H9 (cell line): ENCODE measurements at regions not wholly inside any gene's neighbourhood (a gene's known extent, or its start where the extent isn't known, plus 50 kb on each side); places are given as distances from the start of the nearest gene placed in this dataset.

ENCODE experiments used
- DNase-seq: peaks from one replicate; pipeline ENCODE4 v3.0.0-alpha.2; 2017
- H2AFZ ChIP-seq: one replicate; pipeline ENCODE4 v1.6.1; 2013; ENCODE audit warnings: mild to moderate bottlenecking, low read length, control low read depth, moderate library complexity
- H2AK5ac ChIP-seq: 2 replicates; pipeline ENCODE4 v1.6.1; 2013; ENCODE audit warnings: low read length, control low read depth, mixed read lengths; ENCODE audit not compliant: insufficient read length
- H2BK120ac ChIP-seq: one replicate; pipeline ENCODE4 v1.6.1; 2013; ENCODE audit warnings: low read depth, mild to moderate bottlenecking, low read length, control low read depth, inconsistent platforms; ENCODE audit not compliant: poor library complexity, severe bottlenecking
- H2BK12ac ChIP-seq: 2 replicates; pipeline ENCODE4 v1.6.1; 2013; ENCODE audit warnings: low read length, control low read depth, mixed read lengths, low read depth; ENCODE audit not compliant: insufficient read length
- H2BK15ac ChIP-seq: 2 replicates; pipeline ENCODE4 v1.6.1; 2013; ENCODE audit warnings: low read depth, low read length, control low read depth
- H2BK20ac ChIP-seq: one replicate; pipeline ENCODE4 v1.6.1; 2013; ENCODE audit warnings: low read depth, mild to moderate bottlenecking, low read length, control low read depth, inconsistent platforms; ENCODE audit not compliant: poor library complexity, severe bottlenecking
- H2BK5ac ChIP-seq: 2 replicates; pipeline ENCODE4 v1.6.1; 2013; ENCODE audit warnings: low read length, control low read depth, mixed read lengths; ENCODE audit not compliant: insufficient read length
- H3K14ac ChIP-seq: 2 replicates; pipeline ENCODE4 v1.6.1; 2013; ENCODE audit warnings: low read length, control low read depth; ENCODE audit not compliant: insufficient read depth
- H3K18ac ChIP-seq: 2 replicates; pipeline ENCODE4 v1.6.1; 2013; ENCODE audit warnings: low read depth, mild to moderate bottlenecking, mixed read lengths, low read length, control low read depth; ENCODE audit not compliant: insufficient read length
- H3K23ac ChIP-seq: 2 replicates; pipeline ENCODE4 v1.6.1; 2013; ENCODE audit warnings: low read length, control low read depth, mixed read lengths, low read depth; ENCODE audit not compliant: insufficient read length
- H3K23me2 ChIP-seq: 2 replicates; pipeline ENCODE4 v1.6.1; 2013; ENCODE audit warnings: low read depth, mild to moderate bottlenecking, mixed read lengths, low read length, control low read depth; ENCODE audit not compliant: insufficient read length, poor library complexity, severe bottlenecking
- H3K27ac ChIP-seq: 2 replicates; pipeline ENCODE4 v1.5.1; 2013; ENCODE audit warnings: low read length, control low read depth, mixed read lengths, low read depth; ENCODE audit not compliant: insufficient read length
- H3K27me3 ChIP-seq: 2 replicates; pipeline ENCODE4 v1.6.1; 2013; ENCODE audit warnings: low read length, control low read depth, inconsistent platforms; ENCODE audit not compliant: insufficient read depth
- H3K4ac ChIP-seq: 2 replicates; pipeline ENCODE4 v1.6.1; 2013; ENCODE audit warnings: low read depth, mild to moderate bottlenecking, control low read depth, inconsistent platforms, low read length, moderate library complexity
- H3K4me1 ChIP-seq: 2 replicates; pipeline ENCODE4 v1.6.1; 2013; ENCODE audit warnings: low read length, control low read depth, inconsistent platforms; ENCODE audit not compliant: insufficient read depth
- H3K4me2 ChIP-seq: 2 replicates; pipeline ENCODE4 v1.6.1; 2013; ENCODE audit warnings: low read length, control low read depth, mixed read lengths; ENCODE audit not compliant: insufficient read length, insufficient read depth
- H3K56ac ChIP-seq: 2 replicates; pipeline ENCODE4 v1.6.1; 2013; ENCODE audit warnings: low read depth, mild to moderate bottlenecking, mixed read lengths, low read length, control low read depth; ENCODE audit not compliant: insufficient read length
- H3K79me1 ChIP-seq: 2 replicates; pipeline ENCODE4 v1.6.1; 2013; ENCODE audit warnings: low read depth, mild to moderate bottlenecking, moderate library complexity, low read length, control low read depth, inconsistent platforms; ENCODE audit not compliant: insufficient read depth, poor library complexity, severe bottlenecking
- H3K79me2 ChIP-seq: 2 replicates; pipeline ENCODE4 v1.6.1; 2013; ENCODE audit warnings: low read length, control low read depth, inconsistent platforms; ENCODE audit not compliant: insufficient read depth
- H3K9ac ChIP-seq: 2 replicates; pipeline ENCODE4 v1.6.1; 2013; ENCODE audit warnings: low read length, control low read depth, mixed read lengths; ENCODE audit not compliant: insufficient read length; ENCODE audit errors: extremely low read depth
- H3K9me3 ChIP-seq: one replicate; pipeline ENCODE4 v1.6.1; 2013; ENCODE audit warnings: low read depth, low read length, inconsistent platforms; ENCODE audit not compliant: control insufficient read depth
- H3T11ph ChIP-seq: one replicate; pipeline ENCODE4 v1.6.1; 2013; ENCODE audit warnings: mild to moderate bottlenecking, low read length, control low read depth, inconsistent platforms
- H4K20me1 ChIP-seq: one replicate; pipeline ENCODE4 v1.6.1; 2013; ENCODE audit not compliant: control insufficient read depth, insufficient read length, insufficient read depth
- H4K5ac ChIP-seq: 2 replicates; pipeline ENCODE4 v1.6.1; 2013; ENCODE audit warnings: low read depth, mild to moderate bottlenecking, mixed read lengths, low read length, control low read depth; ENCODE audit not compliant: insufficient read length
- H4K8ac ChIP-seq: replicated peaks from 2 replicates; pipeline ENCODE4 v1.6.1; 2013; ENCODE audit warnings: low read length, control low read depth, mixed read lengths, low read depth; ENCODE audit not compliant: insufficient read length
- H4K91ac ChIP-seq: 2 replicates; pipeline ENCODE4 v1.6.1; 2013; ENCODE audit warnings: low read depth, mild to moderate bottlenecking, moderate library complexity, mixed read lengths, low read length, control low read depth; ENCODE audit not compliant: insufficient read length
- H3K27ac Mint-ChIP-seq, 3 experiments: 2 replicates in 2 of 3; 3 replicates in 1 of 3; pipeline ENCODE4 v1.8.0; 2020 to 2021; ENCODE audit warnings: mixed read lengths in 3 of 3, mild to moderate bottlenecking in 1 of 3, moderate library complexity in 1 of 3
- H3K27me3 Mint-ChIP-seq: 2 replicates; pipeline ENCODE4 v1.8.0; 2021; ENCODE audit warnings: low read depth, mild to moderate bottlenecking, moderate library complexity, mixed read lengths
- H3K36me3 Mint-ChIP-seq, 3 experiments: 2 replicates in 2 of 3; 3 replicates in 1 of 3; pipeline ENCODE4 v1.8.0; 2020 to 2021; ENCODE audit warnings: low read depth in 3 of 3, mixed read lengths in 3 of 3; ENCODE audit not compliant: insufficient read depth in 1 of 3
- H3K4me1 Mint-ChIP-seq, 2 experiments: 2 replicates each; pipeline ENCODE4 v1.8.0; 2020; ENCODE audit warnings: mixed read lengths in 2 of 2
- H3K4me3 Mint-ChIP-seq, 2 experiments: 2 replicates in 1 of 2; 3 replicates in 1 of 2; pipeline ENCODE4 v1.8.0; 2020 to 2021; ENCODE audit warnings: mild to moderate bottlenecking in 2 of 2, mixed read lengths in 2 of 2, moderate library complexity in 1 of 2
- H3K9me3 Mint-ChIP-seq, 2 experiments: 2 replicates in 1 of 2; 3 replicates in 1 of 2; pipeline ENCODE4 v1.8.0; 2020; ENCODE audit warnings: mild to moderate bottlenecking in 2 of 2, mixed read lengths in 2 of 2, moderate library complexity in 1 of 2
- WGBS: extraction: QIAGEN DNeasy Blood & Tissue Kit; methylation state at CpG from one replicate; pipeline ENCODE4 v1.1.7; 2013; ENCODE audit warnings: missing lambda C conversion rate, low lambda C conversion rate, mixed read lengths; ENCODE audit not compliant: insufficient read length; ENCODE audit errors: extremely low coverage; 5-methylcytosine and 5-hydroxymethylcytosine counted together
- TF ChIP-seq, protein P1 (sequence below): fragments of 200-600 bp; sonication (generic); conservative IDR thresholded peaks from 3 replicates; pipeline ENCODE4 v1.8.0; 2021; ENCODE audit warnings: antibody characterized with exemption, mild to moderate bottlenecking

DNA sequence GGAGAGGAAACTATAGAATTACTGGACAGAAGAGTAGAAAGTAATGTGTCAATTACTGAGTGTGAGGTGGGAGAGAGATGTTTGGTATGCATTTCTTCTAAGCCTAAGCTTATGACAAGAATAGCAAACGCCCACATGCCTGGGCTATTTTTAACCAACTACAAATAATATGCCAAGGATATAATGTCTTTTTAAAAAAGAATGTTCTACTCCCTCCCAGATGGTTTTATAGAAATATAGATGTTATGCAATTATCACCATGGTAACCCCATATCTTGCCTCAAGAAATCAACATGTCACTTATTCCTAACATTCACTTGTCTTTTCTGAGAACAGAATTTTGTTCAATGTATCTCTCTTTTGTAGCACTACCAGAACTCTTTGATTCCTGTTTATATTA, 996.7 kb upstream of the CHORDC1 start:
- Histone ChIP-seq H2BK5ac (no peak overlapping the region), H2BK15ac (no peak overlapping the region), H3K79me1 (no peaks in the 10 kb centered on the region), H3K4me1 (no peaks in the 10 kb centered on the region), H3K56ac (no peak overlapping the region), H3K9me3 (no peaks in the 10 kb centered on the region), H2AK5ac (no peak overlapping the region), H3K27ac (no peak overlapping the region), H3K18ac (no peak overlapping the region), H3K4ac (no peak overlapping the region), H2BK12ac (no peak overlapping the region), H3T11ph (no peak overlapping the region), H3K27me3 (no peaks in the 10 kb centered on the region), H4K20me1 (no peaks in the 10 kb centered on the region), H3K14ac (no peak overlapping the region), H4K91ac (no peak overlapping the region), H3K23ac (no peak overlapping the region), H2BK120ac (no peak overlapping the region), H4K5ac (no peak overlapping the region), H4K8ac (no peak overlapping the region), H3K23me2 (no peaks in the 10 kb centered on the region), H3K4me2 (no peak overlapping the region), H2AFZ (no peak overlapping the region), H3K9ac (no peak overlapping the region), H2BK20ac (no peak overlapping the region), H3K79me2 (no peaks in the 10 kb centered on the region)
- Mint-ChIP-seq H3K36me3 (no peaks in the 10 kb centered on the region), H3K9me3 (no peaks in the 10 kb centered on the region), H3K27me3 (no peaks in the 10 kb centered on the region), H3K4me1 (no peaks in the 10 kb centered on the region), H3K4me3 (no peak overlapping the region), H3K27ac (no peak overlapping the region)
- no CpG with 5 or more reads among the region's 1 CpG for WGBS
- TF ChIP-seq, protein P1, sequence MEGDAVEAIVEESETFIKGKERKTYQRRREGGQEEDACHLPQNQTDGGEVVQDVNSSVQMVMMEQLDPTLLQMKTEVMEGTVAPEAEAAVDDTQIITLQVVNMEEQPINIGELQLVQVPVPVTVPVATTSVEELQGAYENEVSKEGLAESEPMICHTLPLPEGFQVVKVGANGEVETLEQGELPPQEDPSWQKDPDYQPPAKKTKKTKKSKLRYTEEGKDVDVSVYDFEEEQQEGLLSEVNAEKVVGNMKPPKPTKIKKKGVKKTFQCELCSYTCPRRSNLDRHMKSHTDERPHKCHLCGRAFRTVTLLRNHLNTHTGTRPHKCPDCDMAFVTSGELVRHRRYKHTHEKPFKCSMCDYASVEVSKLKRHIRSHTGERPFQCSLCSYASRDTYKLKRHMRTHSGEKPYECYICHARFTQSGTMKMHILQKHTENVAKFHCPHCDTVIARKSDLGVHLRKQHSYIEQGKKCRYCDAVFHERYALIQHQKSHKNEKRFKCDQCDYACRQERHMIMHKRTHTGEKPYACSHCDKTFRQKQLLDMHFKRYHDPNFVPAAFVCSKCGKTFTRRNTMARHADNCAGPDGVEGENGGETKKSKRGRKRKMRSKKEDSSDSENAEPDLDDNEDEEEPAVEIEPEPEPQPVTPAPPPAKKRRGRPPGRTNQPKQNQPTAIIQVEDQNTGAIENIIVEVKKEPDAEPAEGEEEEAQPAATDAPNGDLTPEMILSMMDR: no peak
- no peak for DNase-seq
